PC-9 (cell line): ENCODE measurements at regions not wholly inside any gene's neighbourhood (a gene's known extent, or its start where the extent isn't known, plus 50 kb on each side); places are given as distances from the start of the nearest gene placed in this dataset.

Source experiments
- BruUV-seq: library from RNA; stranded (reverse); fragments of 400-500 nt; replicated peaks from 2 replicates; lab custom pipeline; 2021; lab: Mats Ljungman, UMichigan
- CTCF ChIA-PET: fragments of 300-600 bp; sonication (Branson Sonifier 250); formaldehyde crosslinking; loops from one replicate; lab custom pipeline; 2022; ENCODE audit warnings: antibody characterized with exemption; lab: Charles Lee
- POLR2A ChIA-PET: fragments of 300-600 bp; sonication (Branson Sonifier 250); formaldehyde crosslinking; loops from one replicate; lab custom pipeline; 2022; ENCODE audit warnings: antibody characterized with exemption; ENCODE audit not compliant: unreplicated experiment; lab: Charles Lee
- DNase-seq, 2 experiments: peaks; one replicate each; pipeline versions ENCODE4 v3.0.0 to v3.0.0-alpha.2; 2015 to 2022; ENCODE audit warnings: mixed read lengths in 1 of 2
- H2AFZ ChIP-seq: fragments of 200-600 bp; sonication (generic); 2 replicates; pipeline ENCODE4 v1.8.1; 2017; ENCODE audit warnings: antibody characterized with exemption
- H3F3A ChIP-seq: fragments of 200-600 bp; sonication (generic); 2 replicates; pipeline ENCODE4 v1.8.1; 2017; ENCODE audit warnings: antibody characterized with exemption, mild to moderate bottlenecking, low read depth; ENCODE audit not compliant: insufficient read depth
- H3K27ac ChIP-seq: fragments of 200-600 bp; sonication (generic); 2 replicates; pipeline ENCODE4 v1.6.1; 2016; ENCODE audit warnings: mixed run types
- H3K27me3 ChIP-seq: fragments of 200-600 bp; sonication (generic); 2 replicates; pipeline ENCODE4 v1.6.1; 2016; ENCODE audit warnings: low read depth, mixed run types; ENCODE audit not compliant: insufficient read depth
- H3K36me3 ChIP-seq: fragments of 200-600 bp; sonication (generic); 2 replicates; pipeline ENCODE4 v1.6.1; 2016; ENCODE audit warnings: low read depth, mixed run types
- H3K4me1 ChIP-seq: fragments of 200-600 bp; sonication (generic); replicated peaks from 2 replicates; pipeline ENCODE4 v1.6.1; 2016; ENCODE audit warnings: mixed run types; ENCODE audit not compliant: insufficient read depth
- H3K4me2 ChIP-seq: fragments of 200-600 bp; sonication (generic); 2 replicates; pipeline ENCODE4 v1.6.1; 2017; ENCODE audit warnings: mixed run types
- H3K4me3 ChIP-seq: fragments of 200-600 bp; sonication (generic); 2 replicates; pipeline ENCODE4 v1.6.1; 2016; ENCODE audit warnings: mixed run types
- H3K79me2 ChIP-seq: fragments of 200-600 bp; sonication (generic); 2 replicates; pipeline ENCODE4 v1.6.1; 2017; ENCODE audit warnings: low read depth, mixed run types
- H3K9me2 ChIP-seq: fragments of 200-600 bp; sonication (generic); 2 replicates; pipeline ENCODE4 v1.8.1; 2017; ENCODE audit warnings: mild to moderate bottlenecking; ENCODE audit not compliant: insufficient read depth
- H3K9me3 ChIP-seq: fragments of 200-600 bp; sonication (generic); 2 replicates; pipeline ENCODE4 v1.8.1; 2016; ENCODE audit warnings: low read depth; ENCODE audit not compliant: insufficient read depth
- H4K20me1 ChIP-seq: fragments of 200-600 bp; sonication (generic); 2 replicates; pipeline ENCODE4 v1.8.1; 2017; ENCODE audit not compliant: insufficient read depth
- EZH2 ChIP-seq: fragments of 200-600 bp; sonication (generic); IDR thresholded peaks from 2 replicates; pipeline ENCODE4 v1.8.0; 2017; ENCODE audit warnings: antibody characterized with exemption, low read depth
- intact Hi-C: fragments of 100-400 bp; cut with micrococcal nuclease; formaldehyde crosslinking; loops from one replicate; pipeline ENCODE4 v1.10.0; 2022; ENCODE audit not compliant: unreplicated experiment
- TF ChIP-seq, protein P1 (sequence below): fragments of 200-600 bp; sonication (generic); conservative IDR thresholded peaks from 2 replicates; pipeline ENCODE4 v1.6.1; 2017; ENCODE audit warnings: mixed run types, antibody characterized with exemption, mild to moderate bottlenecking, moderate library complexity

DNA sequence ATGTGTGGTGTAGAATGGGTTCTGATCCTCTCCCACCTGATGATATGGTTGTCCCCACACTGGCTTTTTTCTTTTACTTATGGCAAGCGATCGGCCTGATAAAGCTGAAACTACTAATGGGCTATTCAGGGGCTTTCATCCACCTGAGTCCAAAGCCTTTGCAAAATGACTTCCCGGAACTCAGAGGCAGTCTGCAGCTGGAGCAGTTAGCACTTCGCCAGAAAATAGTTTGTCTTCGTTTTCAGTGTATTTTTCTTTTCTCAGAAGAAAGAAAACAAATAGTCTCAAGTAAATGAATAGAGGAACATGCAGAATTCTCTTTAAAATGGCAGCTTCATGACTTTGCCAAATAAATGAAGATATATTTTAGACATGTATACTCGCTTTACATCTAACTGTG lies 306.0 kb upstream of the ADAMTS9 start:
- ChIA-PET CTCF (no interaction called here), POLR2A (no interaction called here)
- Histone ChIP-seq H3F3A (no peaks in the 10 kb centered on the region), H3K4me3 (no peak overlapping the region), H3K36me3 (no peaks in the 10 kb centered on the region), H3K4me2 (no peak overlapping the region), H3K9me2 (no peaks in the 10 kb centered on the region), H2AFZ (no peak overlapping the region), H3K9me3 (no peaks in the 10 kb centered on the region; the same call in 1 of the 2 replicates), H4K20me1 (no peaks in the 10 kb centered on the region), H3K27ac (no peak overlapping the region), H3K79me2 (no peaks in the 10 kb centered on the region), H3K27me3 (no peaks in the 10 kb centered on the region), H3K4me1 (no peaks in the 10 kb centered on the region)
- DNase-seq = no peak
- TF ChIP-seq, protein P1, sequence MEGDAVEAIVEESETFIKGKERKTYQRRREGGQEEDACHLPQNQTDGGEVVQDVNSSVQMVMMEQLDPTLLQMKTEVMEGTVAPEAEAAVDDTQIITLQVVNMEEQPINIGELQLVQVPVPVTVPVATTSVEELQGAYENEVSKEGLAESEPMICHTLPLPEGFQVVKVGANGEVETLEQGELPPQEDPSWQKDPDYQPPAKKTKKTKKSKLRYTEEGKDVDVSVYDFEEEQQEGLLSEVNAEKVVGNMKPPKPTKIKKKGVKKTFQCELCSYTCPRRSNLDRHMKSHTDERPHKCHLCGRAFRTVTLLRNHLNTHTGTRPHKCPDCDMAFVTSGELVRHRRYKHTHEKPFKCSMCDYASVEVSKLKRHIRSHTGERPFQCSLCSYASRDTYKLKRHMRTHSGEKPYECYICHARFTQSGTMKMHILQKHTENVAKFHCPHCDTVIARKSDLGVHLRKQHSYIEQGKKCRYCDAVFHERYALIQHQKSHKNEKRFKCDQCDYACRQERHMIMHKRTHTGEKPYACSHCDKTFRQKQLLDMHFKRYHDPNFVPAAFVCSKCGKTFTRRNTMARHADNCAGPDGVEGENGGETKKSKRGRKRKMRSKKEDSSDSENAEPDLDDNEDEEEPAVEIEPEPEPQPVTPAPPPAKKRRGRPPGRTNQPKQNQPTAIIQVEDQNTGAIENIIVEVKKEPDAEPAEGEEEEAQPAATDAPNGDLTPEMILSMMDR = no peak
- no peak for TF ChIP-seq EZH2
- BruUV-seq = no TSS peak
- intact Hi-C loops = no loop called here

DNA sequence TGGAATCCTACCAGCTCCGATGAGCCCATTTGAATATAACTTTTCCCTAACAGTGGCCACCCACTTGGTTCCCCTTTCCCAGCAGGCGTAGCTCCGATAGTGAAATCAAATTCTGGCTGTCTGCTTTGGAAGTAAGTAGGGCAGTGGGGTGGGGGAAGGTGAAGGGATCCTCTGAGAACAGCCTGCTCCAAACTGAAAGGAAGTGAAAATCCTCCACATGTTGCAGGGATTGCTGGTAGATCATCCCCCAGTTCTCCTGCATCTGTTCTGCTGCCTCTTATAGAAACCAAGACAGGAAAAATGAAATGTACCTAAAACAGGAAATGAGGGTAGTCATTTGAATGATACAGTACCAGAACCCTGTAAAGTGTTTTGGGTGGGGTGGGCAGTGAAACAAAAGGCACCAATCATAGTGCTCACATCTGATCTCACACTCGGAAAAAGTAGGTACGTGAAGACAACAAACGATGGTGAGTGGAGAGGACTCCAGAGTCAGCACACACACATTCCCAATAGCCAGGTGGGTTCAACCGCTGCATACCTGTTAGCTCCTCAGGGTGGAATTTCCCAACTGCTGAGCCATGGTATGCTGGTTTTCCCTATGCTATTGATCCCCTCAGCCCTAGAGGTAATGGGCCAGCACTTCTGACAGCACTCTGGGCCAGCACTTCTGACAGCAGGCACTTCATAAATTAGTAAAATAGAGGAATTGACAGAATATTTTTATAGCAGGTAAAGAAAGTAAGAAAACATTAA lies 304.9 kb upstream of the ADAMTS9 start:
- Histone ChIP-seq H3K36me3 (no peaks in the 10 kb centered on the region), H3K4me2 (no peak overlapping the region), H3K9me2 (no peaks in the 10 kb centered on the region), H3K27ac (no peak overlapping the region), H3K4me3 (no peak overlapping the region), H4K20me1 (no peaks in the 10 kb centered on the region), H3K9me3 (no peaks in the 10 kb centered on the region; the same call in 1 of the 2 replicates), H3K79me2 (no peaks in the 10 kb centered on the region), H2AFZ (no peak overlapping the region), H3K27me3 (no peaks in the 10 kb centered on the region), H3K4me1 (0 out of 2 replicates have a peak, but pooled peaks cover 8% of the 10 kb centered on the region), H3F3A (no peaks in the 10 kb centered on the region)
- no peak for DNase-seq
- no TSS peak for BruUV-seq
- ChIA-PET POLR2A (no interaction called here), CTCF (no interaction called here)
- intact Hi-C loops = no loop called here
- no peak for TF ChIP-seq EZH2
- TF ChIP-seq, protein P1 = no peak

DNA sequence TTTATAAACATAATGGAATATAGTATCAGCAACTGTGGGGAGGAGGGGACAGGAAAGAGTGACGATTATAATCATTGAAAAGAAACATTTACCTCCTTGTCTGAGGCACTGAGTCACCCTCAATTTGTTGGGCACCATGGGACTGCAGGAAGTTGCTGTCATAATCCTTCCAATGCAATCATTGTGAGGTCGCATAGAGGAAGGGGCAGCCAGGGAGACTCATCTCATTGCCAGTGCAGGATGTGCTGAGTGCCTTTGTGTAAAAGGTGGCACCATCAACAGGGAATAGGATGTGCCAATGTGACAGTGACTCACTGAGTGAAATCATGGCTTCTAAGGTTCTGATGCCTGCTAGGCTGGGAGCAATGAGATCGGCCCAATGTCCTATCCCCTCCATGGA lies 300.4 kb upstream of the ADAMTS9 start:
- H2AFZ ChIP-seq = no peak overlapping the region
- H3K4me2 ChIP-seq = no peak overlapping the region
- no peaks in the 10 kb centered on the region for H3F3A ChIP-seq
- no peaks in the 10 kb centered on the region for H3K9me2 ChIP-seq
- CTCF ChIA-PET = no interaction called here
- H3K4me3 ChIP-seq = no peak overlapping the region
- no TSS peak for BruUV-seq
- no peaks in the 10 kb centered on the region for H3K27me3 ChIP-seq
- peak in 1 of 2 experiments; percentile 67 for DNase-seq
- H3K79me2 ChIP-seq = no peaks in the 10 kb centered on the region
- no peaks in the 10 kb centered on the region for H3K36me3 ChIP-seq
- no peaks in the 10 kb centered on the region; the same call in 1 of the 2 replicates for H3K9me3 ChIP-seq
- POLR2A ChIA-PET = no interaction called here
- H4K20me1 ChIP-seq = no peaks in the 10 kb centered on the region
- peak overlapping the region; percentile 82 for H3K27ac ChIP-seq
- TF ChIP-seq EZH2 = no peak
- TF ChIP-seq, protein P1 = no peak
- intact Hi-C loops = no loop called here
- 0 out of 2 replicates have a peak, but pooled peaks cover 12% of the 10 kb centered on the region for H3K4me1 ChIP-seq
